ENCODE measurements at regions not wholly inside any gene's neighbourhood (a gene's known extent, or its start where the extent isn't known, plus 50 kb on each side); places are given as distances from the start of the nearest gene placed in this dataset.

DNA sequence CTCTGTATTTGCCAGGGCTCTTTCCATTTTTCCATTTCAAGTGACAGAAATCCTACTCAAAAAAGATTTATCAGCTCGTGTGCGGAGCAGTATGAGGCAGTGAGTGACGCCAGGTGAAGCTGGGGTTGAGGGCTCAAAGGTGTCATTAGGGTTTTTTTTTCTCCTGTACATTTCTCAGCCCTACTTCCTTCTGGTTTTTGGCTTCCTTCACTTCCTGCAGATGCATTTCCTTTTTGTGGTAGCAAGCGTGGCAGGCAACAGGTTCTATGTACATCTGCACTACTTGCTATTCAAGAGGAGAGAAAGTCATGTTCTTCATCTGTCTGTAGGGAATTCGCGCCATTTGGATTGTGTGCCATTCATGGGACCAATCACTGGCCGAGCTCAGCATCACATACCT lies 52.8 kb upstream of the AOAH start:
- TF ChIP-seq, protein P1, sequence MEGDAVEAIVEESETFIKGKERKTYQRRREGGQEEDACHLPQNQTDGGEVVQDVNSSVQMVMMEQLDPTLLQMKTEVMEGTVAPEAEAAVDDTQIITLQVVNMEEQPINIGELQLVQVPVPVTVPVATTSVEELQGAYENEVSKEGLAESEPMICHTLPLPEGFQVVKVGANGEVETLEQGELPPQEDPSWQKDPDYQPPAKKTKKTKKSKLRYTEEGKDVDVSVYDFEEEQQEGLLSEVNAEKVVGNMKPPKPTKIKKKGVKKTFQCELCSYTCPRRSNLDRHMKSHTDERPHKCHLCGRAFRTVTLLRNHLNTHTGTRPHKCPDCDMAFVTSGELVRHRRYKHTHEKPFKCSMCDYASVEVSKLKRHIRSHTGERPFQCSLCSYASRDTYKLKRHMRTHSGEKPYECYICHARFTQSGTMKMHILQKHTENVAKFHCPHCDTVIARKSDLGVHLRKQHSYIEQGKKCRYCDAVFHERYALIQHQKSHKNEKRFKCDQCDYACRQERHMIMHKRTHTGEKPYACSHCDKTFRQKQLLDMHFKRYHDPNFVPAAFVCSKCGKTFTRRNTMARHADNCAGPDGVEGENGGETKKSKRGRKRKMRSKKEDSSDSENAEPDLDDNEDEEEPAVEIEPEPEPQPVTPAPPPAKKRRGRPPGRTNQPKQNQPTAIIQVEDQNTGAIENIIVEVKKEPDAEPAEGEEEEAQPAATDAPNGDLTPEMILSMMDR (IDR thresholded peaks at IDR 0.05) = no peak
- TF ChIP-seq, protein P2, sequence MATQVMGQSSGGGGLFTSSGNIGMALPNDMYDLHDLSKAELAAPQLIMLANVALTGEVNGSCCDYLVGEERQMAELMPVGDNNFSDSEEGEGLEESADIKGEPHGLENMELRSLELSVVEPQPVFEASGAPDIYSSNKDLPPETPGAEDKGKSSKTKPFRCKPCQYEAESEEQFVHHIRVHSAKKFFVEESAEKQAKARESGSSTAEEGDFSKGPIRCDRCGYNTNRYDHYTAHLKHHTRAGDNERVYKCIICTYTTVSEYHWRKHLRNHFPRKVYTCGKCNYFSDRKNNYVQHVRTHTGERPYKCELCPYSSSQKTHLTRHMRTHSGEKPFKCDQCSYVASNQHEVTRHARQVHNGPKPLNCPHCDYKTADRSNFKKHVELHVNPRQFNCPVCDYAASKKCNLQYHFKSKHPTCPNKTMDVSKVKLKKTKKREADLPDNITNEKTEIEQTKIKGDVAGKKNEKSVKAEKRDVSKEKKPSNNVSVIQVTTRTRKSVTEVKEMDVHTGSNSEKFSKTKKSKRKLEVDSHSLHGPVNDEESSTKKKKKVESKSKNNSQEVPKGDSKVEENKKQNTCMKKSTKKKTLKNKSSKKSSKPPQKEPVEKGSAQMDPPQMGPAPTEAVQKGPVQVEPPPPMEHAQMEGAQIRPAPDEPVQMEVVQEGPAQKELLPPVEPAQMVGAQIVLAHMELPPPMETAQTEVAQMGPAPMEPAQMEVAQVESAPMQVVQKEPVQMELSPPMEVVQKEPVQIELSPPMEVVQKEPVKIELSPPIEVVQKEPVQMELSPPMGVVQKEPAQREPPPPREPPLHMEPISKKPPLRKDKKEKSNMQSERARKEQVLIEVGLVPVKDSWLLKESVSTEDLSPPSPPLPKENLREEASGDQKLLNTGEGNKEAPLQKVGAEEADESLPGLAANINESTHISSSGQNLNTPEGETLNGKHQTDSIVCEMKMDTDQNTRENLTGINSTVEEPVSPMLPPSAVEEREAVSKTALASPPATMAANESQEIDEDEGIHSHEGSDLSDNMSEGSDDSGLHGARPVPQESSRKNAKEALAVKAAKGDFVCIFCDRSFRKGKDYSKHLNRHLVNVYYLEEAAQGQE (IDR thresholded peaks at IDR 0.05; ENCODE audit: insufficient read depth in 1 of 2, low read depth in 2 of 2, low read length in 1 of 2) = no peak
- TF ChIP-seq TCF7L2 (IDR thresholded peaks at IDR 0.05; ENCODE audit: low read depth, low read length) (no peak), POLR2AphosphoS5 (IDR thresholded peaks at IDR 0.05; ENCODE audit: low read depth, low read length) (no peak), SIN3A (IDR thresholded peaks at IDR 0.05; ENCODE audit: borderline replicate concordance, insufficient read depth, low read depth, low read length) (no peak)

All from Panc1 (cell line).